Inflammatory macrophage treated with lipopolysaccharide for 4 hours (primary cell): ENCODE measurements at regions not wholly inside any gene's neighbourhood (a gene's known extent, or its start where the extent isn't known, plus 50 kb on each side); places are given as distances from the start of the nearest gene placed in this dataset.

ENCODE experiments used
- DNase-seq: peaks from one replicate; pipeline ENCODE4 v3.0.0-alpha.2; 2020

- peak; percentile 99 for DNase-seq
Observed at GRCh38 chr6:11350294-11350693, 117.8 kb upstream of the NEDD9 start.

- no peak for DNase-seq
Observed at GRCh38 chr6:11349880-11350279, 117.4 kb upstream of the NEDD9 start.

GRCh38 chr6:11346516-11346915, 114.0 kb upstream of the NEDD9 start:
- no peak for DNase-seq

- no peak for DNase-seq
Observed at GRCh38 chr6:11345536-11345935, 113.1 kb upstream of the NEDD9 start.

GRCh38 chr6:11343963-11344723, 111.7 kb upstream of the NEDD9 start:
- DNase-seq, result no peak

GRCh38 chr6:11341867-11342266, 109.4 kb upstream of the NEDD9 start:
- DNase-seq, result peak; percentile 92

- DNase-seq, result no peak
Observed at GRCh38 chr6:11341303-11341702, 108.8 kb upstream of the NEDD9 start.

GRCh38 chr6:11339380-11339779, 106.9 kb upstream of the NEDD9 start:
- no peak for DNase-seq

- no peak for DNase-seq
Observed at GRCh38 chr6:11337306-11337705, 104.8 kb upstream of the NEDD9 start.

GRCh38 chr6:11335826-11336225, 103.4 kb upstream of the NEDD9 start:
- DNase-seq, result no peak

GRCh38 chr6:11333132-11333849, 100.8 kb upstream of the NEDD9 start:
- DNase-seq, result peak; percentile 58

GRCh38 chr6:11332463-11332862, 100.0 kb upstream of the NEDD9 start:
- no peak for DNase-seq

- DNase-seq, result peak; percentile 62
Observed at GRCh38 chr6:11331111-11331510, 98.6 kb upstream of the NEDD9 start.

GRCh38 chr6:11330413-11330760, 97.9 kb upstream of the NEDD9 start:
- DNase-seq, result peak; percentile 80

GRCh38 chr6:11329726-11330412, 97.4 kb upstream of the NEDD9 start:
- DNase-seq, result peak; percentile 78

- no peak for DNase-seq
Observed at GRCh38 chr6:11328613-11329247, 96.3 kb upstream of the NEDD9 start.

- peak; percentile 41 for DNase-seq
Observed at GRCh38 chr6:11327961-11328360, 95.5 kb upstream of the NEDD9 start.

- no peak for DNase-seq
Observed at GRCh38 chr6:11326116-11326515, 93.6 kb upstream of the NEDD9 start.

- peak; percentile 72 for DNase-seq
Observed at GRCh38 chr6:11324453-11325015, 92.1 kb upstream of the NEDD9 start.

GRCh38 chr6:11323666-11324452, 91.4 kb upstream of the NEDD9 start:
- DNase-seq, result peak; percentile 99

- DNase-seq, result no peak
Observed at GRCh38 chr6:11322252-11322885, 89.9 kb upstream of the NEDD9 start.
